HG02678 (cell line): ENCODE measurements at regions not wholly inside any gene's neighbourhood (a gene's known extent, or its start where the extent isn't known, plus 50 kb on each side); places are given as distances from the start of the nearest gene placed in this dataset.

Source experiments
- ATAC-seq: cut with Tn5 transposase; IDR thresholded peaks from one replicate; pipeline ENCODE4 v1.9.1; 2021; ENCODE audit warnings: mild to moderate bottlenecking, moderate library complexity; ENCODE audit not compliant: unreplicated experiment

GRCh38 chr5:89942171-89942570 is 467.4 kb downstream of the CETN3 start:
- no peak for ATAC-seq

GRCh38 chr5:89936576-89936975 is 473.0 kb downstream of the CETN3 start:
- ATAC-seq: no peak

- peak; percentile 55 for ATAC-seq
Observed at GRCh38 chr5:89934069-89934468, 475.5 kb downstream of the CETN3 start.

- no peak for ATAC-seq
Observed at GRCh38 chr5:89932771-89933181, 476.8 kb downstream of the CETN3 start.

GRCh38 chr5:89930591-89931392 is 478.8 kb downstream of the CETN3 start:
- peak; percentile 60 for ATAC-seq

GRCh38 chr5:89929834-89930233 is 479.7 kb downstream of the CETN3 start:
- no peak for ATAC-seq

- no peak for ATAC-seq
Observed at GRCh38 chr5:89929173-89929572, 480.4 kb downstream of the CETN3 start.

GRCh38 chr5:89922161-89922560 is 487.4 kb downstream of the CETN3 start:
- no peak for ATAC-seq

GRCh38 chr5:89917112-89917511 is 492.4 kb downstream of the CETN3 start:
- no peak for ATAC-seq

GRCh38 chr5:89916131-89916530 is 493.4 kb downstream of the CETN3 start:
- no peak for ATAC-seq

- no peak for ATAC-seq
Observed at GRCh38 chr5:89908876-89909275, 500.7 kb downstream of the CETN3 start.

- no peak for ATAC-seq
Observed at GRCh38 chr5:89904442-89904841, 505.1 kb downstream of the CETN3 start.

GRCh38 chr5:89901983-89902382 is 507.6 kb downstream of the CETN3 start:
- ATAC-seq: no peak

- ATAC-seq: no peak
Observed at GRCh38 chr5:89901346-89901745, 508.2 kb downstream of the CETN3 start.

GRCh38 chr5:89900346-89900745 is 509.2 kb downstream of the CETN3 start:
- ATAC-seq: no peak

- ATAC-seq: no peak
Observed at GRCh38 chr5:89899559-89899958, 510.0 kb downstream of the CETN3 start.

GRCh38 chr5:89893546-89893945 is 516.0 kb downstream of the CETN3 start:
- ATAC-seq: no peak

- ATAC-seq: no peak
Observed at GRCh38 chr5:89885670-89886069, 523.9 kb downstream of the CETN3 start.

- ATAC-seq: no peak
Observed at GRCh38 chr5:89883967-89884366, 525.6 kb downstream of the CETN3 start.

- ATAC-seq: no peak
Observed at GRCh38 chr5:89878140-89879132, 531.1 kb downstream of the CETN3 start.

GRCh38 chr5:89871906-89872305 is 537.6 kb downstream of the CETN3 start:
- no peak for ATAC-seq

- no peak for ATAC-seq
Observed at GRCh38 chr5:89869346-89869745, 540.2 kb downstream of the CETN3 start.
